ENCODE measurements at regions not wholly inside any gene's neighbourhood (a gene's known extent, or its start where the extent isn't known, plus 50 kb on each side); places are given as distances from the start of the nearest gene placed in this dataset.

GRCh38 chr13:78376033-78376432 is 227.3 kb downstream of the POU4F1 start:
- H3K4me3 ChIP-seq (ENCODE audit: control insufficient read depth in 1 of 2, extremely low read depth in 1 of 2, low read length in 1 of 2), result no peak overlapping the region
- ChIA-PET POLR2A (no interaction called here), CTCF (no interaction called here)
- Mint-ChIP-seq H3K9me3 (peaks cover 0 to 8% (median 5%) of the 10 kb centered on the region in 3 donors), H3K27ac (no peak overlapping the region), H3K27me3 (no peaks in the 10 kb centered on the region), H3K4me1 (no peaks in the 10 kb centered on the region), H3K4me3 (no peak overlapping the region), H3K36me3 (no peaks in the 10 kb centered on the region)
- H3K27me3 ChIP-seq (replicated peaks in 1 of 2; ENCODE audit: control insufficient read depth in 2 of 2, extremely low read depth in 1 of 2, insufficient read depth in 2 of 2, low read length in 1 of 2), result no peaks in the 10 kb centered on the region
- no peaks in the 10 kb centered on the region for H3K36me3 ChIP-seq (ENCODE audit: control insufficient read depth in 2 of 2, extremely low read depth in 1 of 2, insufficient read depth in 1 of 2, low read length in 1 of 2)
- no peak for DNase-seq
- no peaks in the 10 kb centered on the region for H3K9me3 ChIP-seq
- WGBS (ENCODE audit: insufficient coverage), result no CpG with 5 or more reads among the region's 2 CpGs
- no peak for ATAC-seq (replicated peaks in 1 of 4)
- H3K4me1 ChIP-seq (ENCODE audit: control insufficient read depth in 1 of 2, extremely low read depth in 1 of 2, insufficient read depth in 2 of 2, low read length in 2 of 2), result no peaks in the 10 kb centered on the region
- no peak overlapping the region for H3K27ac ChIP-seq (ENCODE audit: low read length)

DNA sequence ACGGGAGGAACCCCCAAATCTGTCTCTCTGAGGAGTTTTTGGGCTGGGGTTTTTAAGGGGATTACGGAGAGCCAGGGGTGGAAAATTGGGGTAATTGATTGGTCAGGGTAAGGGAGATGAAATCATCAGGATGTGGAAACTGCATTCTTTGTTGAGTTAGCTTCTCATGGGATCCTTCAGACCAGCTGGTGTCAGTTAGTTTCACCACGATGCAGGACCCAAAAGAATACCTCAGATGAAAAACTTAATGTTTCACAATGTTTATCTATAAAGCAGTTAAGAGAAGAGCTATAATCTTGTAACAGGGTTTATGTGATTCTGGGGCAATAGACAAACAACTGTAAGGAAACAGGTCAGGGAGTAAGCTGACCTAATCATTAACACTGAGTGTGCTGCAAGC is 230.8 kb downstream of the POU4F1 start:
- Histone ChIP-seq H3K4me3 (ENCODE audit: control insufficient read depth in 1 of 2, extremely low read depth in 1 of 2, low read length in 1 of 2) (no peak overlapping the region), H3K27ac (ENCODE audit: low read length) (no peak overlapping the region), H3K9me3 (no peaks in the 10 kb centered on the region), H3K36me3 (ENCODE audit: control insufficient read depth in 2 of 2, extremely low read depth in 1 of 2, insufficient read depth in 1 of 2, low read length in 1 of 2) (no peaks in the 10 kb centered on the region), H3K27me3 (replicated peaks in 1 of 2; ENCODE audit: control insufficient read depth in 2 of 2, extremely low read depth in 1 of 2, insufficient read depth in 2 of 2, low read length in 1 of 2) (no peaks in the 10 kb centered on the region), H3K4me1 (ENCODE audit: control insufficient read depth in 1 of 2, extremely low read depth in 1 of 2, insufficient read depth in 2 of 2, low read length in 2 of 2) (no peaks in the 10 kb centered on the region)
- no peak overlapping the region for H3K4me3 Mint-ChIP-seq
- ChIA-PET POLR2A (no interaction called here), CTCF (no interaction called here)
- H3K27me3 Mint-ChIP-seq, result no peaks in the 10 kb centered on the region
- no peak for ATAC-seq (replicated peaks in 1 of 4)
- H3K36me3 Mint-ChIP-seq, result no peaks in the 10 kb centered on the region
- no peaks in the 10 kb centered on the region for H3K4me1 Mint-ChIP-seq
- no peak for DNase-seq
- 83% methylated on average over 2 of the region's 3 CpGs for WGBS (ENCODE audit: insufficient coverage)
- H3K9me3 Mint-ChIP-seq, result peaks cover 0 to 5% (median 0%) of the 10 kb centered on the region in 3 donors
- no peak overlapping the region for H3K27ac Mint-ChIP-seq

- no peaks in the 10 kb centered on the region for H3K4me1 ChIP-seq (ENCODE audit: control insufficient read depth in 1 of 2, extremely low read depth in 1 of 2, insufficient read depth in 2 of 2, low read length in 2 of 2)
- H3K27ac ChIP-seq (ENCODE audit: low read length), result no peak overlapping the region
- POLR2A ChIA-PET, result no interaction called here
- DNase-seq, result no peak
- CTCF ChIA-PET, result no interaction called here
- Mint-ChIP-seq H3K36me3 (no peaks in the 10 kb centered on the region), H3K27ac (no peak overlapping the region), H3K4me3 (no peak overlapping the region), H3K4me1 (no peaks in the 10 kb centered on the region), H3K27me3 (no peaks in the 10 kb centered on the region), H3K9me3 (peaks cover 0 to 9% (median 0%) of the 10 kb centered on the region in 3 donors)
- H3K36me3 ChIP-seq (ENCODE audit: control insufficient read depth in 2 of 2, extremely low read depth in 1 of 2, insufficient read depth in 1 of 2, low read length in 1 of 2), result no peaks in the 10 kb centered on the region
- ATAC-seq (replicated peaks in 1 of 4), result no peak
- H3K9me3 ChIP-seq, result no peaks in the 10 kb centered on the region
- H3K27me3 ChIP-seq (replicated peaks in 1 of 2; ENCODE audit: control insufficient read depth in 2 of 2, extremely low read depth in 1 of 2, insufficient read depth in 2 of 2, low read length in 1 of 2), result no peaks in the 10 kb centered on the region
- WGBS (ENCODE audit: insufficient coverage), result 88% methylated on average over 1 of the region's 2 CpGs
- H3K4me3 ChIP-seq (ENCODE audit: control insufficient read depth in 1 of 2, extremely low read depth in 1 of 2, low read length in 1 of 2), result no peak overlapping the region
Measured at GRCh38 chr13:78370231-78370630, 233.1 kb downstream of the POU4F1 start.

GRCh38 chr13:78364711-78365110 is 238.6 kb downstream of the POU4F1 start:
- Histone ChIP-seq H3K4me1 (ENCODE audit: control insufficient read depth in 1 of 2, extremely low read depth in 1 of 2, insufficient read depth in 2 of 2, low read length in 2 of 2) (no peaks in the 10 kb centered on the region), H3K27ac (ENCODE audit: low read length) (no peak overlapping the region), H3K4me3 (ENCODE audit: control insufficient read depth in 1 of 2, extremely low read depth in 1 of 2, low read length in 1 of 2) (no peak overlapping the region), H3K9me3 (no peaks in the 10 kb centered on the region), H3K27me3 (replicated peaks in 1 of 2; ENCODE audit: control insufficient read depth in 2 of 2, extremely low read depth in 1 of 2, insufficient read depth in 2 of 2, low read length in 1 of 2) (no peaks in the 10 kb centered on the region), H3K36me3 (ENCODE audit: control insufficient read depth in 2 of 2, extremely low read depth in 1 of 2, insufficient read depth in 1 of 2, low read length in 1 of 2) (no peaks in the 10 kb centered on the region)
- no peak overlapping the region for H3K27ac Mint-ChIP-seq
- no peaks in the 10 kb centered on the region for H3K4me1 Mint-ChIP-seq
- peaks cover 0 to 4% (median 0%) of the 10 kb centered on the region in 3 donors for H3K9me3 Mint-ChIP-seq
- no peaks in the 10 kb centered on the region for H3K27me3 Mint-ChIP-seq
- ATAC-seq (replicated peaks in 1 of 4), result no peak
- no peak for DNase-seq
- no CpG with 5 or more reads among the region's 5 CpGs for WGBS (ENCODE audit: insufficient coverage)
- ChIA-PET CTCF (no interaction called here), POLR2A (no interaction called here)
- no peak overlapping the region for H3K4me3 Mint-ChIP-seq
- H3K36me3 Mint-ChIP-seq, result no peaks in the 10 kb centered on the region

- H3K27ac ChIP-seq (ENCODE audit: low read length), result no peak overlapping the region
- H3K27me3 ChIP-seq (replicated peaks in 1 of 2; ENCODE audit: control insufficient read depth in 2 of 2, extremely low read depth in 1 of 2, insufficient read depth in 2 of 2, low read length in 1 of 2), result no peaks in the 10 kb centered on the region
- Mint-ChIP-seq H3K4me1 (no peaks in the 10 kb centered on the region), H3K4me3 (no peak overlapping the region), H3K27ac (no peak overlapping the region), H3K36me3 (no peaks in the 10 kb centered on the region), H3K27me3 (no peaks in the 10 kb centered on the region), H3K9me3 (peaks cover 0 to 4% (median 0%) of the 10 kb centered on the region in 3 donors)
- no peaks in the 10 kb centered on the region for H3K9me3 ChIP-seq
- ATAC-seq (replicated peaks in 1 of 4) (no peak), DNase-seq (no peak)
- no peak overlapping the region for H3K4me3 ChIP-seq (ENCODE audit: control insufficient read depth in 1 of 2, extremely low read depth in 1 of 2, low read length in 1 of 2)
- ChIA-PET POLR2A (no interaction called here), CTCF (no interaction called here)
- H3K36me3 ChIP-seq (ENCODE audit: control insufficient read depth in 2 of 2, extremely low read depth in 1 of 2, insufficient read depth in 1 of 2, low read length in 1 of 2), result no peaks in the 10 kb centered on the region
- 48% methylated on average over 2 of the region's 2 CpGs for WGBS (ENCODE audit: insufficient coverage)
- no peaks in the 10 kb centered on the region for H3K4me1 ChIP-seq (ENCODE audit: control insufficient read depth in 1 of 2, extremely low read depth in 1 of 2, insufficient read depth in 2 of 2, low read length in 2 of 2)
Measured at GRCh38 chr13:78341032-78341431, 262.3 kb downstream of the POU4F1 start.

DNA sequence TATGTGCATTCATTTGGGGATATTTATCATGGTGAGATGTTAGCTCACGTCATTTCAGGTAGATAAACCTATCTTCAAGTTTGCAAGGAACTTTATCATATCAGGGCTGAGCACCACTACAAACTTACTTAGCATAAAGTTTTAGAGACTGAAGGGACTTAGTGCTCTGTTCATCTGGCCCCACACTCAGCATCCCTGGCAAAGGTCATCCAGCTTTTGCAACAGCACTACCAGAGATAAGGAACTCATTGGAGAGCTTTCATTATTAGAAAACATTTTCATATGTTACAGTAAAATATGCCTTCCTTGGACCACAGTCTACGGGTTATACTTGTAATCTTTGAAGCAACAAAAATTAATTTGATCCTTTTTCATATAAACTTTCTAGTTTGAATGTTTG is 263.4 kb downstream of the POU4F1 start:
- ChIA-PET CTCF (no interaction called here), POLR2A (no interaction called here)
- no peaks in the 10 kb centered on the region for H3K4me1 ChIP-seq (ENCODE audit: control insufficient read depth in 1 of 2, extremely low read depth in 1 of 2, insufficient read depth in 2 of 2, low read length in 2 of 2)
- H3K36me3 ChIP-seq (ENCODE audit: control insufficient read depth in 2 of 2, extremely low read depth in 1 of 2, insufficient read depth in 1 of 2, low read length in 1 of 2), result no peaks in the 10 kb centered on the region
- H3K4me3 Mint-ChIP-seq, result no peak overlapping the region
- no peaks in the 10 kb centered on the region for H3K27me3 ChIP-seq (replicated peaks in 1 of 2; ENCODE audit: control insufficient read depth in 2 of 2, extremely low read depth in 1 of 2, insufficient read depth in 2 of 2, low read length in 1 of 2)
- WGBS (ENCODE audit: insufficient coverage), result no CpG with 5 or more reads among the region's 2 CpGs
- no peaks in the 10 kb centered on the region for H3K36me3 Mint-ChIP-seq
- H3K9me3 ChIP-seq, result no peaks in the 10 kb centered on the region
- no peaks in the 10 kb centered on the region for H3K27me3 Mint-ChIP-seq
- no peak overlapping the region for H3K27ac ChIP-seq (ENCODE audit: low read length)
- DNase-seq (no peak), ATAC-seq (replicated peaks in 1 of 4) (no peak)
- peaks cover 0 to 4% (median 0%) of the 10 kb centered on the region in 3 donors for H3K9me3 Mint-ChIP-seq
- H3K4me1 Mint-ChIP-seq, result no peaks in the 10 kb centered on the region
- H3K4me3 ChIP-seq (ENCODE audit: control insufficient read depth in 1 of 2, extremely low read depth in 1 of 2, low read length in 1 of 2), result no peak overlapping the region
- no peak overlapping the region for H3K27ac Mint-ChIP-seq

DNA sequence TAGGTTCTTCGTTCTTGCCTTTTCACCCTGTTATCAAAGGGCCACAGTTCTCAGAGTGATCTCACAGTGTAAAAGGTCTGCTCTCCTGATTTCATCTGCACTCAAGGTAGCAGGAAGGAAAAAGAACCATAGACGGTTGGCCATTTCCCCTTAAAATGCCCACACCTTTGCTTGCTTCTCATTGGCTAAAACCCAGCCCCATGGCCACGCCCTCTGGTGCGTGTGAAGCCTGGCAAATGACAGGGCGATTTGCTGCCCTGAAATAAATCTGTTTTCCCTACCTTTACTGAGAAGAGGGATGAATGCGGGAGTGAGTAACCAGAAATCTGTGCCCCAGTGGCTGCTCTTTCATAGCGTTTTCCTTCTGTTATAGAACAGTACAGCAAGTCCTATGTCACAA is 269.3 kb downstream of the POU4F1 start:
- POLR2A ChIA-PET, result no interaction called here
- WGBS (ENCODE audit: insufficient coverage), result no CpG with 5 or more reads among the region's 7 CpGs

More for the DNA sequence above, 269.3 kb downstream of the POU4F1 start:
- no peaks in the 10 kb centered on the region for H3K9me3 ChIP-seq
- no peak overlapping the region for H3K4me3 ChIP-seq (ENCODE audit: control insufficient read depth in 1 of 2, extremely low read depth in 1 of 2, low read length in 1 of 2)
- H3K4me1 ChIP-seq (ENCODE audit: control insufficient read depth in 1 of 2, extremely low read depth in 1 of 2, insufficient read depth in 2 of 2, low read length in 2 of 2), result no peaks in the 10 kb centered on the region
- Mint-ChIP-seq H3K9me3 (no peaks in the 10 kb centered on the region), H3K4me3 (no peak overlapping the region), H3K27me3 (peaks cover 0 to 3% of the 10 kb centered on the region in 2 donors), H3K4me1 (no peaks in the 10 kb centered on the region), H3K27ac (no peak overlapping the region), H3K36me3 (no peaks in the 10 kb centered on the region)
- CTCF ChIA-PET, result no interaction called here
- no peak for ATAC-seq (replicated peaks in 1 of 4)
- no peaks in the 10 kb centered on the region for H3K36me3 ChIP-seq (ENCODE audit: control insufficient read depth in 2 of 2, extremely low read depth in 1 of 2, insufficient read depth in 1 of 2, low read length in 1 of 2)
- no peak overlapping the region for H3K27ac ChIP-seq (ENCODE audit: low read length)
- H3K27me3 ChIP-seq (replicated peaks in 1 of 2; ENCODE audit: control insufficient read depth in 2 of 2, extremely low read depth in 1 of 2, insufficient read depth in 2 of 2, low read length in 1 of 2), result no peaks in the 10 kb centered on the region
- no peak for DNase-seq
